ENCODE measurements at regions not wholly inside any gene's neighbourhood (a gene's known extent, or its start where the extent isn't known, plus 50 kb on each side); places are given as distances from the start of the nearest gene placed in this dataset.

DNA sequence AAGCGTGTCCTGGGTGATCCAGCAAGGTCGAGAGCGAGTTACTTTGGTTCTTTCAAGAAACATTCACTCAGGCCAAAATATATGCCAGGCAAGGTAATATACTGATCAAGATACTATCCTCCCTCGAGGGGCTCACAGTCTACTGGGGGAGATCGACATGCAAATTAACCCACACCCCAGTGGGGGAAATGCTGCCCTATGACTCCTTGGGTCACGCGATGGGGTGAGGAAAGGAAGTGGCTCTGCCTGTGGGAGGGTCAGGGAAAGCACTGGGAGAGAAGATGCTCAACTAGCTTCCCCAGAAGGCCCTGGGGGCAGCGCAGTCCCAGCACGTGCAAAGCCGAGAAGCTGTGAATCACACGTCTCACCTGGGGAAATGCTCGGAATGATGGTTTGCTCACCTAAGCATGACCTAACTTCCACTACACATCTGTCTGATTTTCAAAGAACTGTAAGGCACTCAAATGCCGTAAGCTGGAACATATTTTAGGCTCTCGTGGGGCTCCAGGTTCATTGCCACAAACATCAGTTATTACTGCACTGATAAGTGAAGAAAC is 130.7 kb downstream of the RCN1 start:
- no peak for DNase-seq (ENCODE audit: low read depth)
- no peak overlapping the region for H3K4me3 ChIP-seq (ENCODE audit: low read depth, low read length)

DNA sequence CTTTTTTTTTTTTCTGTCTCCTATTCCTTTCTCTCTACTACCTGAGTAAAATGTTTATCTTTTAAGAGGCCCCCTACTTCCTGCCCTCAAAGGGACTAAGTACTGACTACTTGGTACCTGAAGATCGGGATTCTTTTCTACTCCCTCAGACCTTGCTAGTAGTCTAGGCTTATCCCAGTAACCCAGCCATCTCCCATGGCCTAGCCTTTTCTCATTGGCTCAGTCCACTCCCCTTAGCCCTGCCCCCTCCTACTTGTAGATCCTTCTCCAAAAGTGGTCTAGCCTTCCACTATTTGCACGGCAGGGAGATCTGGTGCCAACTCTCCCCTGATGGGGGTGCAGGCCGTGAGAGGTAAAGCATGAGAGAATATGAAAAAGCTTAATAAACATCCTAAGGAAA is 133.7 kb downstream of the RCN1 start:
- no peak for DNase-seq (ENCODE audit: low read depth)
- no peak overlapping the region for H3K4me3 ChIP-seq (ENCODE audit: low read depth, low read length)
- TF ChIP-seq, protein P1, sequence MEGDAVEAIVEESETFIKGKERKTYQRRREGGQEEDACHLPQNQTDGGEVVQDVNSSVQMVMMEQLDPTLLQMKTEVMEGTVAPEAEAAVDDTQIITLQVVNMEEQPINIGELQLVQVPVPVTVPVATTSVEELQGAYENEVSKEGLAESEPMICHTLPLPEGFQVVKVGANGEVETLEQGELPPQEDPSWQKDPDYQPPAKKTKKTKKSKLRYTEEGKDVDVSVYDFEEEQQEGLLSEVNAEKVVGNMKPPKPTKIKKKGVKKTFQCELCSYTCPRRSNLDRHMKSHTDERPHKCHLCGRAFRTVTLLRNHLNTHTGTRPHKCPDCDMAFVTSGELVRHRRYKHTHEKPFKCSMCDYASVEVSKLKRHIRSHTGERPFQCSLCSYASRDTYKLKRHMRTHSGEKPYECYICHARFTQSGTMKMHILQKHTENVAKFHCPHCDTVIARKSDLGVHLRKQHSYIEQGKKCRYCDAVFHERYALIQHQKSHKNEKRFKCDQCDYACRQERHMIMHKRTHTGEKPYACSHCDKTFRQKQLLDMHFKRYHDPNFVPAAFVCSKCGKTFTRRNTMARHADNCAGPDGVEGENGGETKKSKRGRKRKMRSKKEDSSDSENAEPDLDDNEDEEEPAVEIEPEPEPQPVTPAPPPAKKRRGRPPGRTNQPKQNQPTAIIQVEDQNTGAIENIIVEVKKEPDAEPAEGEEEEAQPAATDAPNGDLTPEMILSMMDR (conservative IDR thresholded peaks at IDR 0.05; ENCODE audit: low read depth, low read length) = no peak

More for the DNA sequence above, 130.7 kb downstream of the RCN1 start:
- TF ChIP-seq, protein P1 (conservative IDR thresholded peaks at IDR 0.05; ENCODE audit: low read depth, low read length) = no peak

- H3K4me3 ChIP-seq (ENCODE audit: low read depth, low read length) = no peak overlapping the region
- TF ChIP-seq, protein P1 (conservative IDR thresholded peaks at IDR 0.05; ENCODE audit: low read depth, low read length) = no peak
- DNase-seq (ENCODE audit: low read depth) = no peak
These were observed 134.9 kb downstream of the RCN1 start for GRCh38 chr11:32225571-32226285.

DNA sequence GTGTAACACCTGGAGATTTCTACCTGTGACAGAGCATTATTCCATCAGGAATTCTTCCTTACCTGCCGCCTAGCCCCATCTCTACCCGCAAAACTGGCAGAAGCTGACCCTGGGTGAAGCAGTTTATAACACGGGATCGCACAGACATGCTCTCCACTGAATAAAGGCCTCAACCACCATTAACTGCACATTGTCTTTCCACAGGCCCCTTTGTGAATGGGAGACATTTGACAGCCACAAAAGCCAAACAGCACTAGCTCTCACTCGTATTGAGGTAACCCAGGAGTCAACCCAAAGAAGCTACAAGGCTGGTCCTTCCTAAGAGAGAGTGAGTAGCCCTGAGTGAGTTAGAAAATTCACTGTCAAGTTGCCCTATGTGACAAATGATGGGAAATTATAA is 135.6 kb downstream of the RCN1 start:
- TF ChIP-seq, protein P1 (conservative IDR thresholded peaks at IDR 0.05; ENCODE audit: low read depth, low read length) = no peak
- DNase-seq (ENCODE audit: low read depth) = no peak
- H3K4me3 ChIP-seq (ENCODE audit: low read depth, low read length) = no peak overlapping the region

GRCh38 chr11:32229576-32230240 is 138.8 kb downstream of the RCN1 start:
- TF ChIP-seq, protein P1 (conservative IDR thresholded peaks at IDR 0.05; ENCODE audit: low read depth, low read length) = no peak
- DNase-seq (ENCODE audit: low read depth) = no peak
- H3K4me3 ChIP-seq (ENCODE audit: low read depth, low read length) = no peak overlapping the region

GRCh38 chr11:32231909-32232493 is 141.1 kb downstream of the RCN1 start:
- TF ChIP-seq, protein P1 (conservative IDR thresholded peaks at IDR 0.05; ENCODE audit: low read depth, low read length) = peak; percentile 92
- no peak overlapping the region for H3K4me3 ChIP-seq (ENCODE audit: low read depth, low read length)
- DNase-seq (ENCODE audit: low read depth) = peak; percentile 62

Measured in choroid plexus epithelial cell (primary cell).